Prostate gland (tissue), 2 donors: ENCODE measurements at regions not wholly inside any gene's neighbourhood (a gene's known extent, or its start where the extent isn't known, plus 50 kb on each side); places are given as distances from the start of the nearest gene placed in this dataset.

Experiments
- DNase-seq: peaks from one replicate; pipeline ENCODE4 v3.0.0-alpha.2; 2019; ENCODE audit warnings: low spot score
- H3K27ac ChIP-seq, 2 donors: fragments of 200-600 bp; sonication (generic); 2 replicates each; pipeline ENCODE4 v1.5.1; 2017 to 2019
- H3K27me3 ChIP-seq: fragments of 200-600 bp; sonication (generic); replicated peaks from 2 replicates; pipeline ENCODE4 v1.5.1; 2019; ENCODE audit not compliant: insufficient read depth
- H3K36me3 ChIP-seq, 2 donors: fragments of 200-600 bp; sonication (generic); 1 replicate in 1 of 2; 2 replicates in 1 of 2; pipeline versions ENCODE4 v1.5.1 to v1.8.1; 2017 to 2019
- H3K4me1 ChIP-seq: fragments of 200-600 bp; sonication (generic); replicated peaks from 2 replicates; pipeline ENCODE4 v1.5.1; 2019
- H3K4me3 ChIP-seq, 2 donors: fragments of 200-600 bp; sonication (generic); 2 replicates each; pipeline ENCODE4 v1.5.1; 2017 to 2019
- H3K9me3 ChIP-seq: fragments of 200-600 bp; sonication (generic); 2 replicates; pipeline ENCODE4 v1.5.1; 2017
- POLR2A ChIP-seq: fragments of 450-650 bp; IDR thresholded peaks from one replicate; pipeline ENCODE4 v1.6.1; 2016; ENCODE audit warnings: antibody characterized with exemption, mild to moderate bottlenecking
- POLR2AphosphoS5 ChIP-seq: sonication (generic); formaldehyde crosslinking; IDR thresholded peaks from one replicate; pipeline ENCODE4 v1.6.1; 2017; ENCODE audit warnings: antibody characterized with exemption
- WGBS: methylation state at CpG from one replicate; pipeline ENCODE4 v1.1.5; 2018; 5-methylcytosine and 5-hydroxymethylcytosine counted together
- intact Hi-C: fragments of 100-400 bp; cut with DNase I; formaldehyde crosslinking; loops from one replicate; pipeline ENCODE4 v1.14.2; 2022
- TF ChIP-seq, protein P1 (sequence below), 4 experiments: fragments of 200-600 bp in 2 of 4; fragments of 450-650 bp in 2 of 4; sonication (generic) in 2 of 4; IDR thresholded peaks; 1 replicate in 3 of 4; 2 replicates in 1 of 4; pipeline ENCODE4 v1.5.1; 2016 to 2019; ENCODE audit warnings: antibody characterized with exemption in 4 of 4, mild to moderate bottlenecking in 2 of 4, moderate library complexity in 2 of 4

DNA sequence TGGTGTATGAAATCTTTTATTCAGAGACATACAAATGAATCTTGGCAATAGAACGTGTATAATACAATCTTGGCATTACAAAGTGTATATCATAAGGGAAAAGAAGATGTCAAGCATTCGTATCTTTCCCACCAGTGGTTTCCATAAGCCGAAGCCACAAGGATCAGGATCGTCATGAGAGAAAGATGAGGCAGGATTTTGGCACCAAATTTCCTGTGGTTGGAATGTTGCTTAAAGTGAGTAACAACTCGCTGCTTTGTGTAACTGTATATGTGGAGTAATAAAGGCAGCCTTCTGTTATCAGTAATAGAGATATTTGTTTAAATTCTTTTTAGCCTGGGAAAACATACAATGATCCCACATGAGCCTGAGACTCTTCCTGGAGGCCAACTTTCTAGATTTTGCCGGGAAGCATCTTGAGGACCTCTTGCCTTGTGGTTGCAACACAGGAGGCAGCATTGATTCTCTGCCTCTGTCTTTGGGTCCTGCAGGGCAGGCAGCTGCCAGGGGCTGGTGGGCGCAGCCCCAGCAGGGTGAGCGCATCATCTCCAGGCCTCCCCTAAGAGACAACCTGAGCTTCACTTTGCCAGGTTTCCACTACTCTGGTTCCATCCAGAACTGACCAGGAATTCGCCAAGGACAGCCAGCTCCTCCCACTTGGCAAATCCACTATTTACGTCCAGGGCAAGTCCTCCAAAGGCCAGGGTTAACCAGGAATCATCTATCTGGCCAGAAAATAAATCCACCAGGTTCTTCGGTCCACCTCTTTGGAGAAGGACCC lies 230.9 kb upstream of the SULF2 start:
- H3K4me3 ChIP-seq: no peak overlapping the region
- H3K36me3 ChIP-seq: no peaks in the 10 kb centered on the region
- 55% methylated on average over 11 of the region's 11 CpGs for WGBS
- H3K27ac ChIP-seq: no peak overlapping the region
- DNase-seq: no peak
- H3K4me1 ChIP-seq: no peaks in the 10 kb centered on the region
- no peaks in the 10 kb centered on the region for H3K9me3 ChIP-seq
- TF ChIP-seq POLR2A (no peak), POLR2AphosphoS5 (no peak)
- TF ChIP-seq, protein P1, sequence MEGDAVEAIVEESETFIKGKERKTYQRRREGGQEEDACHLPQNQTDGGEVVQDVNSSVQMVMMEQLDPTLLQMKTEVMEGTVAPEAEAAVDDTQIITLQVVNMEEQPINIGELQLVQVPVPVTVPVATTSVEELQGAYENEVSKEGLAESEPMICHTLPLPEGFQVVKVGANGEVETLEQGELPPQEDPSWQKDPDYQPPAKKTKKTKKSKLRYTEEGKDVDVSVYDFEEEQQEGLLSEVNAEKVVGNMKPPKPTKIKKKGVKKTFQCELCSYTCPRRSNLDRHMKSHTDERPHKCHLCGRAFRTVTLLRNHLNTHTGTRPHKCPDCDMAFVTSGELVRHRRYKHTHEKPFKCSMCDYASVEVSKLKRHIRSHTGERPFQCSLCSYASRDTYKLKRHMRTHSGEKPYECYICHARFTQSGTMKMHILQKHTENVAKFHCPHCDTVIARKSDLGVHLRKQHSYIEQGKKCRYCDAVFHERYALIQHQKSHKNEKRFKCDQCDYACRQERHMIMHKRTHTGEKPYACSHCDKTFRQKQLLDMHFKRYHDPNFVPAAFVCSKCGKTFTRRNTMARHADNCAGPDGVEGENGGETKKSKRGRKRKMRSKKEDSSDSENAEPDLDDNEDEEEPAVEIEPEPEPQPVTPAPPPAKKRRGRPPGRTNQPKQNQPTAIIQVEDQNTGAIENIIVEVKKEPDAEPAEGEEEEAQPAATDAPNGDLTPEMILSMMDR (IDR thresholded peaks at IDR 0.05): no peak
- intact Hi-C loops: no loop called here
- no peaks in the 10 kb centered on the region for H3K27me3 ChIP-seq

DNA sequence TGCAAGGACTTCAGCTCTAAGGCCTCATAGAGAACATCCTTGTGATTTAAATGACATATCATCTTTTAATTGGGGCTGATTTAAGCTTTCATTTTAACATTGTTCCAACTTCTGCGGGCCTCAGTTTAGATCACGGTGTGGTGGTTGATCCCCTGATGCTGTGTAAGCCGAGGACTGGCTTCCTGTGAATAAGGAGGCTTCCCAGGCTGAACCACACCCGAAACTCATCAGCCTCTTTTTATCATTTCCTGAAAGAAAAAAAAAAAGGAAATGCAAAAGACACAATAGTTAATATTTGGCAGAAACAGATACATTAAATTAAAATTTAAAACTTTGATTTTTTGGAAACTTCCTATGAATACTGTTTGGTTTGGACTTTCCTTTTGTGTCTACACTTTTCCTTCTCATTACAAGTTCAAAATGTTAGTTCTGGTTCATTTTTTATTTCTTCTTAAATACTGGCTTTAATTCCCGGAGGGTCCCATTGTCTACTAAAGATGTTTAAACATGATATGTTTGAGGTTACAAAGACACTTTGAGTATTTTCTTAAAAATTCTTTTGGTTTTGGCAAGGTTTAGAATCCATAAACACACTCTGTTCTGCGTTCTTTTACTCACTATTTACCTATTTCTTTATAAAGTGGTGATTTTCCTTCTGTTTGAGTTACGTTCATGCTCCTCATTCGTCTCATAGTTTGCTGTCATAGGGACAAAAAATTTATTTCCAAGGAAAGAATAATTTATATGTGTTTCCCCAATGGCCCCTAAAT lies 230.0 kb upstream of the SULF2 start:
- no peaks in the 10 kb centered on the region for H3K36me3 ChIP-seq
- TF ChIP-seq, protein P1 (IDR thresholded peaks at IDR 0.05): no peak
- TF ChIP-seq POLR2AphosphoS5 (no peak), POLR2A (no peak)
- WGBS: 41% methylated on average over 8 of the region's 8 CpGs
- no peaks in the 10 kb centered on the region for H3K27me3 ChIP-seq
- H3K4me1 ChIP-seq: no peaks in the 10 kb centered on the region
- no peak for DNase-seq
- intact Hi-C loops: no loop called here
- H3K27ac ChIP-seq: no peak overlapping the region
- no peak overlapping the region for H3K4me3 ChIP-seq
- no peaks in the 10 kb centered on the region for H3K9me3 ChIP-seq

DNA sequence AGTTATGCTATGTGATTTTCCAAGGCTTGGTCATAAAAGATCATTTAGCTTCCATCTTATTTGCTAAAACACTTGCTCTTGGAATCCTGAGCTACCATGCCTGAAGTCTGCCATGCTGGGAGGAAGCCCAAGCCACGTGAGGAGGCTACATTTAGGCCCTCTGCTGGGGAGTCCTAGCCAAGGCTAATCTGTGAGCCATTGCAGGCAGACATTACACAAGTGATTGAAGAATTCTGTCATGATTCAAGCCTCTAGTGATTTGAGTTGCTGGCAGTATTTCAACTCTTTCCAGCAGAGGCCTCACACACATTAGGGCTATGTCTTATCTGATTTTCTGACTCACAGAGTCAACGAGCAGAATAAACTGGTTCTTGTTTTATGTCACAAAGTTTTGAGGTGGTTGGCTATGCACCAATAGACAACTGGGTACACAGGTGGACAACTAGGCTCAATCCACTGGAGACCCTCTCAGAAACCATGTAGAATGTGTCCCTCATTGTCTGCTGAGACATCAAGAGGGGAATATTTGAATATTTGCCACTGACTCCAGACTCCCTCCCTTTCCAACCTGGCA lies 227.2 kb upstream of the SULF2 start:
- H3K36me3 ChIP-seq: no peaks in the 10 kb centered on the region
- intact Hi-C loops: no loop called here
- 36% methylated on average over 2 of the region's 2 CpGs for WGBS
- no peak overlapping the region for H3K27ac ChIP-seq
- no peak for DNase-seq
- TF ChIP-seq, protein P1 (IDR thresholded peaks at IDR 0.05): no peak
- no peak for TF ChIP-seq POLR2A
- TF ChIP-seq POLR2AphosphoS5: no peak
- no peaks in the 10 kb centered on the region for H3K27me3 ChIP-seq
- H3K9me3 ChIP-seq: no peaks in the 10 kb centered on the region
- no peaks in the 10 kb centered on the region for H3K4me1 ChIP-seq
- H3K4me3 ChIP-seq: no peak overlapping the region

DNA sequence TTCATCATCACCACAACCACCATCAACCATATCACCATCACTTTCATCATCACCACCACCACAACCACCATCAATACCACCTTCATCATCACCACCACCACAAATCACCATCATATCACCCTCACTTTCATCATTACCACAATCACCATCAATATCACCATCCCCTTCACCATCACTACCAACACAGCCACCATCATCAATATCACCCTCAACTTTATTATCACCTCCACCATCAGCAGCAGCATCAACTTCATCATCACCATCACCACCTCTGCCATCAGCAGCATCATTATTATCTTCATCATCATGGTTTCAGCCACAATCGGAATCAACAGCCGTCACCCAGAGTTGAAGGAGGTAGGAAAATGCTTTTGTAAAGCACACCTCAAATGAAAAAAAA lies 225.7 kb upstream of the SULF2 start:
- 100% methylated on average over 2 of the region's 2 CpGs for WGBS
- no peak overlapping the region for H3K4me3 ChIP-seq
- DNase-seq: no peak
- intact Hi-C loops: no loop called here
- TF ChIP-seq POLR2A (no peak), POLR2AphosphoS5 (no peak)
- TF ChIP-seq, protein P1 (IDR thresholded peaks at IDR 0.05): no peak
- H3K36me3 ChIP-seq: no peaks in the 10 kb centered on the region
- no peaks in the 10 kb centered on the region for H3K27me3 ChIP-seq
- H3K4me1 ChIP-seq: no peaks in the 10 kb centered on the region
- H3K9me3 ChIP-seq: no peaks in the 10 kb centered on the region
- H3K27ac ChIP-seq: no peak overlapping the region
